ENCODE measurements at regions not wholly inside any gene's neighbourhood (a gene's known extent, or its start where the extent isn't known, plus 50 kb on each side); places are given as distances from the start of the nearest gene placed in this dataset.

DNA sequence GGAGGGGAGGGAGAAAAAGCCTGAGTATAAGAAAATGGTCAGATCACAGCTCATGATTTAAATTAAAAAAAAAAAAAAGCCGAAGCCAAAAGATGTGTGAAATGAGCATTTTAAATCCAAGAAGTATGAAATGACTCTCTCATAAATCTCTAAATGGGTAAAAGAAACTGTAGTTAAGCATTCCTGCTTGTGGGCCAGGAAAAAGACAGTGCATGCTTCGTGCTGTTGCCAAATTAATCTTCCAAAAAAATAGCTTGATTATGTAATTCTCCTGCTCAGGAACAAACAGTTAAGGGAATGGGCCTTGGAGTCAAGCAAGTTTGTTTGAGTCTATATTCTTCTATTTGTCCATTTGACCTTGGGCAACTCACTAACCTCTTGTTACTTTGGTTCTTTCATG is 325.4 kb upstream of the SEL1L start:
- TF ChIP-seq POLR2A (IDR thresholded peaks at IDR 0.05; ENCODE audit: low read depth, low read length) (no peak), POLR2AphosphoS5 (IDR thresholded peaks at IDR 0.05; ENCODE audit: low read depth, low read length) (no peak)
